ENCODE measurements at regions not wholly inside any gene's neighbourhood (a gene's known extent, or its start where the extent isn't known, plus 50 kb on each side); places are given as distances from the start of the nearest gene placed in this dataset.
A peak's percentile ranks its signal among the peaks of the same experiment; 100 is the strongest.

- POLR2A ChIA-PET (ENCODE audit: unreplicated experiment) = interaction anchor here (0.6 kb wide), 1 partner anchor 90 kb away, joined by 5 read pairs; no protein-coding TSS in a partner anchor
- H3K36me3 ChIP-seq (ENCODE audit: low read depth) = no peaks in the 10 kb centered on the region
- H4K20me1 ChIP-seq (ENCODE audit: insufficient read depth) = no peaks in the 10 kb centered on the region
- H3K4me3 ChIP-seq = no peak overlapping the region
- intact Hi-C loops (cut with micrococcal nuclease; ENCODE audit: unreplicated experiment) = loop anchor here (2.0 to 5.0 kb wide), 2 partner anchors 41 to 129 kb away; no protein-coding TSS in a partner anchor
- H3K9me3 ChIP-seq (ENCODE audit: insufficient read depth, low read depth) = no peaks in the 10 kb centered on the region
- no peak overlapping the region for H2AFZ ChIP-seq
- DNase-seq = peak; percentile 88 to 99
- H3K79me2 ChIP-seq (ENCODE audit: low read depth) = no peaks in the 10 kb centered on the region
- no peaks in the 10 kb centered on the region for H3K9me2 ChIP-seq (ENCODE audit: insufficient read depth)
- H3F3A ChIP-seq (ENCODE audit: insufficient read depth, low read depth) = peaks cover 50% of the 10 kb centered on the region
- TF ChIP-seq EZH2 (IDR thresholded peaks at IDR 0.05; ENCODE audit: low read depth) (no peak), CTCF (conservative IDR thresholded peaks at IDR 0.05) (no peak)
- no TSS peak for BruUV-seq (replicated peaks)
- H3K4me1 ChIP-seq (replicated peaks; ENCODE audit: insufficient read depth) = peaks cover 60% of the 10 kb centered on the region
- peak overlapping the region; percentile 72 for H3K4me2 ChIP-seq
- peak overlapping the region; percentile 92 for H3K27ac ChIP-seq
- H3K27me3 ChIP-seq (ENCODE audit: insufficient read depth, low read depth) = no peaks in the 10 kb centered on the region
- CTCF ChIA-PET = interaction anchor here (0.6 to 1.0 kb wide), 2 partner anchors 23 to 48 kb away, joined by 3 read pairs; no protein-coding TSS in a partner anchor
Measured at GRCh38 chr20:50331469-50332363, 141.1 kb downstream of the CEBPB start.

GRCh38 chr20:50332491-50332980, 141.9 kb downstream of the CEBPB start:
- Histone ChIP-seq H3K27ac (peak overlapping the region; percentile 92), H3K4me3 (no peak overlapping the region)
- CTCF ChIA-PET = interaction anchor here (1.0 kb wide), 1 partner anchor 23 kb away, joined by 3 read pairs; no protein-coding TSS in a partner anchor

More at GRCh38 chr20:50332491-50332980, 141.9 kb downstream of the CEBPB start:
- Histone ChIP-seq H3K4me2 (peak overlapping the region; percentile 72), H3K9me2 (ENCODE audit: insufficient read depth) (no peaks in the 10 kb centered on the region), H3K36me3 (ENCODE audit: low read depth) (no peaks in the 10 kb centered on the region), H3K79me2 (ENCODE audit: low read depth) (no peaks in the 10 kb centered on the region), H3K27me3 (ENCODE audit: insufficient read depth, low read depth) (no peaks in the 10 kb centered on the region), H2AFZ (no peak overlapping the region), H3F3A (ENCODE audit: insufficient read depth, low read depth) (peaks cover 50% of the 10 kb centered on the region), H3K4me1 (replicated peaks; ENCODE audit: insufficient read depth) (peaks cover 60% of the 10 kb centered on the region), H4K20me1 (ENCODE audit: insufficient read depth) (no peaks in the 10 kb centered on the region), H3K9me3 (ENCODE audit: insufficient read depth, low read depth) (no peaks in the 10 kb centered on the region)
- peak in 1 of 2 experiments; percentile 94 for DNase-seq
- TF ChIP-seq CTCF (conservative IDR thresholded peaks at IDR 0.05) (no peak), EZH2 (IDR thresholded peaks at IDR 0.05; ENCODE audit: low read depth) (no peak)
- POLR2A ChIA-PET (ENCODE audit: unreplicated experiment) = interaction anchor here (0.6 kb wide), 2 partner anchors 90 to 1400 kb away, joined by 4 to 5 read pairs; no protein-coding TSS in a partner anchor
- intact Hi-C loops (cut with micrococcal nuclease; ENCODE audit: unreplicated experiment) = loop anchor here (2.0 to 5.0 kb wide), 2 partner anchors 40 to 128 kb away; no protein-coding TSS in a partner anchor
- BruUV-seq (replicated peaks) = no TSS peak

Measured in PC-9 (cell line).